GM10266 (cell line): ENCODE measurements at regions not wholly inside any gene's neighbourhood (a gene's known extent, or its start where the extent isn't known, plus 50 kb on each side); places are given as distances from the start of the nearest gene placed in this dataset.

Experiments used
- DNase-seq: peaks from one replicate; pipeline ENCODE4 v3.0.0; 2012; ENCODE audit errors: extremely low spot score
- TF ChIP-seq, protein P1 (sequence below): IDR thresholded peaks from 2 replicates; pipeline ENCODE4 v1.5.1; 2012; ENCODE audit warnings: mild to moderate bottlenecking, low read depth; ENCODE audit not compliant: control insufficient read depth, insufficient read depth; ENCODE audit errors: missing control alignments

DNA sequence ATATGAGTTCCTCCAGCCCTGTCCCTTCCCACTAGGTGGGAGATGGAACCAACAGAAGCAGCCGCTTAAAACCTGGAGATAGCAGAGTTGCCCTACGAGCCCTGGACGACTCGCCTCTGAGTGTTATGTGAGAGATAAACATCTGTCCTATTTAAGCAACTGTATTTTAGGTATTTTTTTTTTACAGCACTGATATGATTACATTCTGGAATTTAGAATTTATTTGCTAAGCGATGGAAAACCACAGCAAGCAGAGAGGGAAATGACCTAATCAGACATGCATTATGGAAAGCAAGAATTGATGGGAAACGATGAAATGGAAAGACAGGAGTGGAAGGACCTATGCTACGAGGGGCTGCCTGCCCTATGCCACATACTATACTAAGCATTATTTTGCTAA is 379.0 kb upstream of the IL12A start:
- TF ChIP-seq, protein P1, sequence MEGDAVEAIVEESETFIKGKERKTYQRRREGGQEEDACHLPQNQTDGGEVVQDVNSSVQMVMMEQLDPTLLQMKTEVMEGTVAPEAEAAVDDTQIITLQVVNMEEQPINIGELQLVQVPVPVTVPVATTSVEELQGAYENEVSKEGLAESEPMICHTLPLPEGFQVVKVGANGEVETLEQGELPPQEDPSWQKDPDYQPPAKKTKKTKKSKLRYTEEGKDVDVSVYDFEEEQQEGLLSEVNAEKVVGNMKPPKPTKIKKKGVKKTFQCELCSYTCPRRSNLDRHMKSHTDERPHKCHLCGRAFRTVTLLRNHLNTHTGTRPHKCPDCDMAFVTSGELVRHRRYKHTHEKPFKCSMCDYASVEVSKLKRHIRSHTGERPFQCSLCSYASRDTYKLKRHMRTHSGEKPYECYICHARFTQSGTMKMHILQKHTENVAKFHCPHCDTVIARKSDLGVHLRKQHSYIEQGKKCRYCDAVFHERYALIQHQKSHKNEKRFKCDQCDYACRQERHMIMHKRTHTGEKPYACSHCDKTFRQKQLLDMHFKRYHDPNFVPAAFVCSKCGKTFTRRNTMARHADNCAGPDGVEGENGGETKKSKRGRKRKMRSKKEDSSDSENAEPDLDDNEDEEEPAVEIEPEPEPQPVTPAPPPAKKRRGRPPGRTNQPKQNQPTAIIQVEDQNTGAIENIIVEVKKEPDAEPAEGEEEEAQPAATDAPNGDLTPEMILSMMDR: no peak
- no peak for DNase-seq

DNA sequence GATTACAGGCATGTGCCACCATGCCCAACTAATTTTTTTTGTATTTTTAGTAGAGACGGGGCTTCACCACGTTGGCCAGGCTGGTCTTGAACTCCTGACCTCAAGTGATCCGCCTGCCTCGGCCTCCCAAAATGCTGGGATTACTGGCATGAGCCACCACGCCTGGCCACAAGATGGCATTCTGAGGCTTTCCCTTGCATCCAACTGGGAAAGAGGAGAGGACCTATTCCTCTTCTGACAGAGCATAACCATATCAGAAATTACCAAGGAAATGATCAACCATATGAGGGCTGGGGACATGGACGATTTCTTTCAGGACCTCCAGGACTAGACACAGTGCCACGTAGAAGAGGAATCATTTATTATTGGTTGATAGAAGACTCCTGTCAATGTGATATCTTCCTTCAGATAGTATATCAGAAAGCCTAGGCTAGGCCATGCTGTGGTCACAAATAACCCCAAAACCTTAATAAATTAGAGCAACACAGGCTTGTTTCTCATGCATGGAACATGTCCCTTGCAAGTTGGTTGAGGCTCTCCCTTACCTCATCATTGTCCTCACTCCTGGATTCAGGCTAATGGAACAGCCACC is 372.3 kb upstream of the IL12A start:
- TF ChIP-seq, protein P1: peak; percentile 21
- no peak for DNase-seq

GRCh38 chr3:159619341-159619885 is 369.2 kb upstream of the IL12A start:
- no peak for DNase-seq

GRCh38 chr3:159620281-159620680 is 368.4 kb upstream of the IL12A start:
- TF ChIP-seq, protein P1: no peak
- no peak for DNase-seq

More at GRCh38 chr3:159619341-159619885, 369.2 kb upstream of the IL12A start:
- TF ChIP-seq, protein P1: no peak

GRCh38 chr3:159620873-159621272 is 367.8 kb upstream of the IL12A start:
- TF ChIP-seq, protein P1: no peak
- no peak for DNase-seq

- no peak for DNase-seq
- TF ChIP-seq, protein P1: no peak
Observed at GRCh38 chr3:159624616-159625015, 364.0 kb upstream of the IL12A start.

GRCh38 chr3:159625594-159625993 is 363.0 kb upstream of the IL12A start:
- no peak for DNase-seq

More at GRCh38 chr3:159625594-159625993, 363.0 kb upstream of the IL12A start:
- TF ChIP-seq, protein P1: no peak
